ENCODE measurements at regions not wholly inside any gene's neighbourhood (a gene's known extent, or its start where the extent isn't known, plus 50 kb on each side); places are given as distances from the start of the nearest gene placed in this dataset.

DNA sequence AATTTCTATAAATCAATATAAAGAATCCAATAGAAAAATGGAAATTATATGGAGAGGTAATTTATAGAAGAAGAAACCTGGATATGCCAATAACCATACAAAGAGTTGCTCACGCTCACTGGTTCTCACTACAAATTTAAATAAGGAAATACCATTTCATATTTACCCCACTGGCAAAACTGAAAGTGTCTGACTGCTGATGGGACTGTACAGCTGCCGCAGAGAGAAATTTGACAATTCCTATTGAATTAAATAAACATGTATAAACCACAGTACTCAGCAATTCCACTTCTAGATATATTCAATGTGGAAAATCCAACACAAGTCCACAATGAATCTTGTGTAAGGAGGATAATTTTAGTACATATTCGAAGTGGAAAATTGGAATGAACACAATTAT is 830.4 kb upstream of the GRAMD2B start (continued):
- TF ChIP-seq IRF1 (CRISPR knock-in tag; IDR thresholded peaks at IDR 0.05; ENCODE audit: low read depth) (no peak), ZNF747 (CRISPR knock-in tag; IDR thresholded peaks at IDR 0.05; ENCODE audit: borderline replicate concordance) (no peak)

DNA sequence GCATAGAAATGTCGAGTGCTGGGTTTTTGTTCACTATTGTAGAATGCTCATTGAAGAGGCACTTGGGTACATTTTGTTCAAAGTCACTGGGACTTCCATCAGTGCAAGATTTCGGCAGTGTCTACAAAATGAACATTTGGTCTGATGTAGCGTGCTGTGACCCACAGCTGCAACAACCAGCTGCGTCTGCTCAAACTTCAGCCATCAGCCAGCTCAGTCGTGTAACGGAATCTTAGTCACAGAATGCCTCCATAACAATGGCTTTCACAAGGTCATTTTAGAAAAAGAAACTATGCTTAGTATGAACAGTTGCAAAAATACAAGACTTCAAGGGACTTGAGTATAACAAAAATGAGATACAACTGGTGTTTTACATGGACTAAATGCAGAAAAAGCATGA is 828.1 kb upstream of the GRAMD2B start:
- DNase-seq (ENCODE audit: low spot score), result no peak
- Histone ChIP-seq H3K36me3 (replicated peaks in 1 of 2; ENCODE audit: control insufficient read depth in 1 of 2, insufficient read depth in 2 of 2, low read length in 2 of 2) (no peaks in the 10 kb centered on the region), H3K4me3 (replicated peaks in 1 of 3; ENCODE audit: insufficient read depth in 1 of 3, low read depth in 2 of 3, low read length in 3 of 3) (no peak overlapping the region), H2AFZ (ENCODE audit: low read length) (no peak overlapping the region), H3K4me2 (ENCODE audit: low read depth, low read length) (no peak overlapping the region), H4K20me1 (ENCODE audit: insufficient read depth, low read length) (no peaks in the 10 kb centered on the region), H3K9me3 (ENCODE audit: low read length) (peaks cover 31% of the 10 kb centered on the region; the same call in 1 of the 2 replicates), H3K4me1 (ENCODE audit: insufficient read depth, low read length) (no peaks in the 10 kb centered on the region), H3K27ac (ENCODE audit: extremely low read length, insufficient read depth, low read length) (no peak overlapping the region), H3K9ac (ENCODE audit: insufficient read depth, low read depth, low read length) (no peak overlapping the region), H3K79me2 (ENCODE audit: insufficient read depth, low read length) (no peaks in the 10 kb centered on the region), H3K27me3 (ENCODE audit: control insufficient read depth in 1 of 2, insufficient read depth in 2 of 2, low read length in 2 of 2) (no peaks in the 10 kb centered on the region)
- POLR2A ChIA-PET, result no interaction called here
- WGBS (ENCODE audit: low lambda C conversion rate), result 18% methylated on average over 6 of the region's 6 CpGs
- in situ Hi-C loops (cut with HindIII; ENCODE audit: extremely low pct_ligation_motif_present, low pct_unique_long_range_greater_than_20kb), result no loop called here
- ATAC-seq, result no peak
- TF ChIP-seq, protein P1, sequence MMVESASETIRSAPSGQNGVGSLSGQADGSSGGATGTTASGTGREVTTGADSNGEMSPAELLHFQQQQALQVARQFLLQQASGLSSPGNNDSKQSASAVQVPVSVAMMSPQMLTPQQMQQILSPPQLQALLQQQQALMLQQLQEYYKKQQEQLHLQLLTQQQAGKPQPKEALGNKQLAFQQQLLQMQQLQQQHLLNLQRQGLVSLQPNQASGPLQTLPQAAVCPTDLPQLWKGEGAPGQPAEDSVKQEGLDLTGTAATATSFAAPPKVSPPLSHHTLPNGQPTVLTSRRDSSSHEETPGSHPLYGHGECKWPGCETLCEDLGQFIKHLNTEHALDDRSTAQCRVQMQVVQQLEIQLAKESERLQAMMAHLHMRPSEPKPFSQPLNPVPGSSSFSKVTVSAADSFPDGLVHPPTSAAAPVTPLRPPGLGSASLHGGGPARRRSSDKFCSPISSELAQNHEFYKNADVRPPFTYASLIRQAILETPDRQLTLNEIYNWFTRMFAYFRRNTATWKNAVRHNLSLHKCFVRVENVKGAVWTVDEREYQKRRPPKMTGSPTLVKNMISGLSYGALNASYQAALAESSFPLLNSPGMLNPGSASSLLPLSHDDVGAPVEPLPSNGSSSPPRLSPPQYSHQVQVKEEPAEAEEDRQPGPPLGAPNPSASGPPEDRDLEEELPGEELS (CRISPR knock-in tag; IDR thresholded peaks at IDR 0.05), result no peak
- TF ChIP-seq ZGPAT (CRISPR knock-in tag; IDR thresholded peaks at IDR 0.05) (no peak), BCL3 (CRISPR knock-in tag; IDR thresholded peaks at IDR 0.05) (no peak), ZSCAN22 (CRISPR knock-in tag; IDR thresholded peaks at IDR 0.05) (no peak), ZNF570 (CRISPR knock-in tag; IDR thresholded peaks at IDR 0.05; ENCODE audit: borderline replicate concordance) (no peak), ZFP82 (CRISPR knock-in tag; IDR thresholded peaks at IDR 0.05; ENCODE audit: borderline replicate concordance) (no peak)
- no peak for FAIRE-seq
- CTCF ChIA-PET (ENCODE audit: low intra/inter-chr PET ratio, low total read pairs), result no interaction called here
- intact Hi-C loops (cut with micrococcal nuclease; ENCODE audit: unreplicated experiment), result no loop called here
- no TSS peak for BruUV-seq (replicated peaks)

Measured in HepG2 (cell line).